CD4-positive, alpha-beta T cell (primary cell): ENCODE measurements at regions not wholly inside any gene's neighbourhood (a gene's known extent, or its start where the extent isn't known, plus 50 kb on each side); places are given as distances from the start of the nearest gene placed in this dataset.

Experiments used
- ATAC-seq: fragments of 200-7000 bp; cut with Tn5 transposase; one replicate; pipeline ENCODE4 v1.10.0; 2022; ENCODE audit warnings: mild to moderate bottlenecking; ENCODE audit not compliant: poor library complexity
- CTCF ChIA-PET: fragments of 350-600 bp; sonication (Branson Sonifier 250); formaldehyde crosslinking; loops from one replicate; lab custom pipeline; 2021; ENCODE audit warnings: antibody characterized with exemption, inconsistent platforms; lab: Charles Lee
- POLR2A ChIA-PET: fragments of 350-600 bp; sonication (Branson Sonifier 250); formaldehyde crosslinking; loops from one replicate; lab custom pipeline; 2021; ENCODE audit warnings: antibody characterized with exemption, inconsistent platforms; lab: Charles Lee
- DNase-seq, 14 experiments: peaks; one replicate each; pipeline ENCODE4 v3.0.0-alpha.2; 2013 to 2020; ENCODE audit warnings: mixed read lengths in 2 of 14
- H3K27ac ChIP-seq, 2 donors: one replicate each; pipeline versions ENCODE4 v1.5.1 to v1.7.0; 2013; ENCODE audit warnings: low read length in 2 of 2, low read depth in 1 of 2, mild to moderate bottlenecking in 1 of 2
- H3K27me3 ChIP-seq, 2 experiments: 1 replicate in 1 of 2; 2 replicates in 1 of 2; pipeline versions ENCODE4 v1.6.1 to v1.7.0; 2013; ENCODE audit warnings: low read length in 2 of 2, control low read depth in 1 of 2, mild to moderate bottlenecking in 1 of 2, moderate library complexity in 1 of 2; ENCODE audit not compliant: insufficient read depth in 2 of 2, control insufficient read depth in 1 of 2
- H3K36me3 ChIP-seq: one replicate; pipeline ENCODE4 v1.6.1; 2013; ENCODE audit warnings: low read length, control low read depth; ENCODE audit not compliant: insufficient read depth
- H3K4me1 ChIP-seq: one replicate; pipeline ENCODE4 v1.6.1; 2013; ENCODE audit warnings: low read length, control low read depth; ENCODE audit not compliant: insufficient read depth
- H3K4me3 ChIP-seq: one replicate; pipeline ENCODE4 v1.5.1; 2013; ENCODE audit warnings: mild to moderate bottlenecking, low read length, moderate library complexity
- H3K9me3 ChIP-seq, 2 experiments: 1 replicate in 1 of 2; 2 replicates in 1 of 2; pipeline versions ENCODE4 v1.6.1 to v1.7.0; 2013; ENCODE audit warnings: low read length in 2 of 2, mild to moderate bottlenecking in 2 of 2, control low read depth in 1 of 2, moderate library complexity in 1 of 2; ENCODE audit not compliant: control insufficient read depth in 1 of 2, insufficient read depth in 1 of 2
- H3K27ac Mint-ChIP-seq: one replicate; pipeline ENCODE4 v1.8.0; 2020; ENCODE audit warnings: mixed read lengths
- H3K27me3 Mint-ChIP-seq: one replicate; pipeline ENCODE4 v1.8.0; 2021; ENCODE audit warnings: mixed read lengths
- H3K36me3 Mint-ChIP-seq: one replicate; pipeline ENCODE4 v1.8.0; 2021; ENCODE audit warnings: low read depth, mixed read lengths
- H3K4me1 Mint-ChIP-seq: one replicate; pipeline ENCODE4 v1.8.0; 2021; ENCODE audit warnings: low read depth, mixed read lengths
- H3K4me3 Mint-ChIP-seq: one replicate; pipeline ENCODE4 v1.8.0; 2020; ENCODE audit warnings: mild to moderate bottlenecking, mixed read lengths
- H3K9me3 Mint-ChIP-seq: one replicate; pipeline ENCODE4 v1.8.0; 2020; ENCODE audit warnings: mixed read lengths
- intact Hi-C, 2 experiments: fragments of 100-400 bp; cut with DNase I in 1 of 2; cut with micrococcal nuclease in 1 of 2; formaldehyde crosslinking; loops; one replicate each; pipeline versions ENCODE4 v1.15.1 to v1.9.0; 2023 to 2025; cut with DNase I, micrococcal nuclease
- TF ChIP-seq, protein P1 (sequence below): fragments of 200-600 bp; IDR thresholded peaks from one replicate; pipeline ENCODE4 v1.8.0; 2022; ENCODE audit warnings: antibody characterized with exemption, mild to moderate bottlenecking

- H3K36me3 ChIP-seq: no peaks in the 10 kb centered on the region
- Mint-ChIP-seq H3K36me3 (no peaks in the 10 kb centered on the region), H3K27me3 (peaks cover 16% of the 10 kb centered on the region), H3K27ac (no peak overlapping the region), H3K4me1 (no peaks in the 10 kb centered on the region), H3K4me3 (no peak overlapping the region), H3K9me3 (peaks cover 2% of the 10 kb centered on the region)
- ATAC-seq (no peak), DNase-seq (no peak)
- CTCF ChIA-PET: no interaction called here
- H3K27me3 ChIP-seq: peaks cover 0 to 8% of the 10 kb centered on the region in 2 experiments
- TF ChIP-seq, protein P1, sequence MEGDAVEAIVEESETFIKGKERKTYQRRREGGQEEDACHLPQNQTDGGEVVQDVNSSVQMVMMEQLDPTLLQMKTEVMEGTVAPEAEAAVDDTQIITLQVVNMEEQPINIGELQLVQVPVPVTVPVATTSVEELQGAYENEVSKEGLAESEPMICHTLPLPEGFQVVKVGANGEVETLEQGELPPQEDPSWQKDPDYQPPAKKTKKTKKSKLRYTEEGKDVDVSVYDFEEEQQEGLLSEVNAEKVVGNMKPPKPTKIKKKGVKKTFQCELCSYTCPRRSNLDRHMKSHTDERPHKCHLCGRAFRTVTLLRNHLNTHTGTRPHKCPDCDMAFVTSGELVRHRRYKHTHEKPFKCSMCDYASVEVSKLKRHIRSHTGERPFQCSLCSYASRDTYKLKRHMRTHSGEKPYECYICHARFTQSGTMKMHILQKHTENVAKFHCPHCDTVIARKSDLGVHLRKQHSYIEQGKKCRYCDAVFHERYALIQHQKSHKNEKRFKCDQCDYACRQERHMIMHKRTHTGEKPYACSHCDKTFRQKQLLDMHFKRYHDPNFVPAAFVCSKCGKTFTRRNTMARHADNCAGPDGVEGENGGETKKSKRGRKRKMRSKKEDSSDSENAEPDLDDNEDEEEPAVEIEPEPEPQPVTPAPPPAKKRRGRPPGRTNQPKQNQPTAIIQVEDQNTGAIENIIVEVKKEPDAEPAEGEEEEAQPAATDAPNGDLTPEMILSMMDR: no peak
- intact Hi-C loops: no loop called here
- H3K27ac ChIP-seq: no peak overlapping the region
- no peak overlapping the region for H3K4me3 ChIP-seq
- no peaks in the 10 kb centered on the region for H3K9me3 ChIP-seq
- POLR2A ChIA-PET: no interaction called here
- H3K4me1 ChIP-seq: no peaks in the 10 kb centered on the region
Observed at GRCh38 chr16:18072161-18072560, 264.4 kb downstream of the NPIPA8 start.

- ChIA-PET POLR2A (no interaction called here), CTCF (no interaction called here)
- Mint-ChIP-seq H3K36me3 (no peaks in the 10 kb centered on the region), H3K27me3 (peaks cover 32% of the 10 kb centered on the region), H3K4me1 (no peaks in the 10 kb centered on the region), H3K9me3 (peaks cover 5% of the 10 kb centered on the region), H3K4me3 (no peak overlapping the region), H3K27ac (no peak overlapping the region)
- Histone ChIP-seq H3K27me3 (peaks cover 0 to 8% of the 10 kb centered on the region in 2 experiments), H3K9me3 (no peaks in the 10 kb centered on the region), H3K4me3 (no peak overlapping the region), H3K4me1 (no peaks in the 10 kb centered on the region), H3K36me3 (no peaks in the 10 kb centered on the region), H3K27ac (no peak overlapping the region)
- TF ChIP-seq, protein P1: no peak
- no peak for ATAC-seq
- intact Hi-C loops: no loop called here
- no peak for DNase-seq
Observed at GRCh38 chr16:18069683-18070082, 266.9 kb downstream of the NPIPA8 start.

- POLR2A ChIA-PET: no interaction called here
- no peaks in the 10 kb centered on the region for H3K36me3 Mint-ChIP-seq
- intact Hi-C loops: no loop called here
Observed at GRCh38 chr16:18068477-18068876, 268.1 kb downstream of the NPIPA8 start.

More at GRCh38 chr16:18068477-18068876, 268.1 kb downstream of the NPIPA8 start:
- Histone ChIP-seq H3K27me3 (peaks cover 4 to 8% of the 10 kb centered on the region in 2 experiments), H3K36me3 (no peaks in the 10 kb centered on the region), H3K9me3 (no peaks in the 10 kb centered on the region), H3K4me3 (no peak overlapping the region), H3K4me1 (no peaks in the 10 kb centered on the region), H3K27ac (no peak overlapping the region)
- no peak for DNase-seq
- Mint-ChIP-seq H3K9me3 (peaks cover 5% of the 10 kb centered on the region), H3K27me3 (peaks cover 32% of the 10 kb centered on the region), H3K4me3 (no peak overlapping the region), H3K27ac (no peak overlapping the region), H3K4me1 (no peaks in the 10 kb centered on the region)
- TF ChIP-seq, protein P1: no peak
- ATAC-seq: no peak
- CTCF ChIA-PET: no interaction called here
